Bone marrow (tissue), 2 donors: ENCODE measurements at regions not wholly inside any gene's neighbourhood (a gene's known extent, or its start where the extent isn't known, plus 50 kb on each side); places are given as distances from the start of the nearest gene placed in this dataset.
"Not testable (repeated sequence)": the region's sequence is repeated elsewhere in the genome, so short reads cannot be mapped to it uniquely, and the experiment has no call there.

Experiments
- DNase-seq, 2 donors: peaks; one replicate each; lab custom pipeline; 2025; lab: John Stamatoyannopoulos, UW

DNA sequence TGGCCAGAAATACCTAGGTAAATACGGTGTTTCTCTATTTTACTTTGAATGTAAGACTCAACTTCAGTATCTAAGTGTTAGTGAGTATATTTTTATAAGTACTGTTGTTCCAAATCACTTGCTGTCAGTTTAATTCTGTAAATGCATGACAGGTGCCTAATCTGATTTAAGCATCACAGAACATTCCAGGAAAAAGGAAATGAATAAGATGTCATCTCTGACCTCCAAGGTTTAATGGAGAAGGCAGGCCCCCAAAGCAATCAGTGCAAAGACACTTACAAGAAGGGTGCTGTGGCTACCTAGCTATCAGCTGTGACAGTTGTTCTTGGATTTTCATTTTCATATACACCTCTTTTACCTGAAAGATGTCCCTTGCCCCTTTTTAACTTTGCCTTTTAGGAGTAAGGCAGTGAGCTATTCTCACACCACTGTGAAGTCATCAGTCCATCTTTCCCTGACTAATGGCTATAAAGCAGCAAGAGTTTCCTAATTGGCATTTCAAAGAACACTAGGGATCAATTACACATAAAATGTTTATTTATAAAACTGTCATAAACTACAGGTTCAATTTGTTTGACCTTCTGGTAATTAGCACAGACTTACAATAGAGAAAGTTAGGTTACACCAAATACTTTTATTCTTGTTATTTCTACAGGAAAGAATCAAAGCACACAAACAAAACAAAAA is 427.6 kb downstream of the SPRY2 start:
- no peak for DNase-seq

DNA sequence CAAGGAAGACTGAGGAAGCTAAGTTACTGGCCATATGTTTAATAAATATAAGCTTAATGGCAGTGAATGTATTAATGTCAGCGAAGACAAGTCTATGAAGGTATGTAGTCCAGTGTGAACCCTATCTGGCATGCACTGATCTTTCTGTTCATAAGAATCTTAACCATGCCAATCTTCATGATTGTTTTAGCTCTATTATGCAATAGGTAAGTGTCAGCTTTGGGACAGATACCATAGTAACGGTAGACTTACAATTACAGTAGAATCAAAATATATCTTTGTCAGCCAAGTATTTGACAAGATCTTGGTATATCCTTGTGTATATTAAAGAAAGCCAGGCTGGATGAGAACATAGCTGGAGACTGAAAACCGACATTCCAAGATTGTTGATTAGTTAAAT is 428.5 kb downstream of the SPRY2 start:
- DNase-seq, result no peak

DNA sequence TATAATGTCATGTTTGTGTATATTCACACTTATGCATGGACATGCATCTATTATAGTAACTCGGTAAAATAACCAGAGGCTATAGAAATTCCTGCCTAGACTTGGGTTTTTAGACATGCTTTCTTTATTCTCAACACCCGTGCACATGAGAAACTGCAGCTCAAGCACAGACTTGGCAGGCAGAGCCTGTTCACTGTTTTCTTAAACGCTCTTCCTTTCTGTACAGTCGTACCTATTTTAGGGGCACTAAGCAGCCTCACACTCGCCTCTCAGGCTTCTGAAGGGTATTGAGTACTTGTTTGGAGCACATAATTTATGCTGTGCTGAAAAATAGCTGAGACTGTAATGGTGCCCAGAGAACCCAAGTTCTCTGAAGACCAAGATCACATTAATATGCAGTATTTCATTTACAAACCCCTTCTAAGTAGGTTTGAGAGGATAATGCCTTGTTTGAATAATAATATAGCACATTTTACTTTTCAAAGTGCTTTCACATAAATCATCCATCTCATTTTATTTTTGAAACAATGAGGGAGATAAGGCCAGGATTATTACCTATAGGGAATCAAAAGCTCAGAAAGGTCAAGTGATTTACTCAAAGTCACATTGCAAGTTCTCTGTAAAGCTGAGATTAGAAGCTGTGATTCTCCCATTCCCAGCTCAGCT is 429.9 kb downstream of the SPRY2 start:
- DNase-seq, result no peak

DNA sequence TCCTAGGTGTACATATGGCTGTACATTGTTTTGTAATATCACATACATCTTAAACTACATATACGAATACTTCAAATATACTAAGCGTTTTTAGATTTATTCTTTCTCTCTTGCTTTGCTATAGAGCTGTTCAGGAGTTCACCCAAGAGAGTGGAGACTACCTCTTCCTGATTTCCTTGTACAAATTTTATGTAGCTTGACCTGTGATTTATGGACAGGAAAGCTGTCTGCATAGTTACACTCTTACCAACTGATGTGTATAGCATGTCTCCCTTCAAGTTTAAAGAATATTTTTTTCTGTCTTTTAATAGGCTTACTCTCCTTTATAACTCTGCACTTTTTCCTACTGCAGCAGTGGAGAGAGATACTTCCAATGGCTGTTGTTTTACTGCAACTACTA is 428.7 kb downstream of the NDFIP2 start:
- no peak for DNase-seq

DNA sequence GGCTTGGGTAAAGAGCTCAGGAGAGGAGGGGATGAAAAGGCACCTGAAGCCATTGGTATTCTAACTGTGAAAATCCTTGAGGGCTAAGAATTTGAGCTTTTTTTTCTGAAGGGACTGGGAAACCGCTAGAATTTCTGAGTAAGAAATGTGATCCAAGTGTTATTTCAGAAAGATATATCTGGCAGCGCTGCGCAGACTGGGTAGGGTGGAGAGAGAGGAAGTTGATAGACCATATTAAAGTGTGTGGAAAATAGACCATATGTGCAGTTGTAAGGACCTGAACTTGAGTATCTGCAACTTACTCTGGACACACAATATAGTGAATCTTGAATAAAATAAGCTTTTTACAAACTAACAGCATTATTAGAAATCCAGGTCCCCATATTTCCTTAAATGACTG is 427.4 kb downstream of the NDFIP2 start:
- no peak for DNase-seq

DNA sequence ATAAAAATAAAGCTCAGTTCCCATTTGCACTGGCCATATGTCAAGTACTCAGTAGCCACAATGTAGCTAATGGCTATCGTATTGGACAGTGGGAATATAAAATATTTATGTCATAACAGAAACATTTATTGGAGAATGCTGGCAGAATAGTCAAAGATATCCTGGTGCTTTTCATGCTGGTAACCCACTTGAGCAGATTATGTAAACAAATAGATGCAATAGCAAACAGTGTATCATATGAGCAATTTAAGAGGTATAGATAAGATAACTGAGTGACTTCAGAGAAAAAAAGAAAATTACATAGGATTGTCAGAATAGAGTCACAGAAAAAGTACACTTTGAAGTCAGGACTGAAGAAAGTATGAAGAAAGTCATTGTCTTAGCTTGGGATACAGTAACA is 426.6 kb downstream of the NDFIP2 start:
- no peak for DNase-seq

DNA sequence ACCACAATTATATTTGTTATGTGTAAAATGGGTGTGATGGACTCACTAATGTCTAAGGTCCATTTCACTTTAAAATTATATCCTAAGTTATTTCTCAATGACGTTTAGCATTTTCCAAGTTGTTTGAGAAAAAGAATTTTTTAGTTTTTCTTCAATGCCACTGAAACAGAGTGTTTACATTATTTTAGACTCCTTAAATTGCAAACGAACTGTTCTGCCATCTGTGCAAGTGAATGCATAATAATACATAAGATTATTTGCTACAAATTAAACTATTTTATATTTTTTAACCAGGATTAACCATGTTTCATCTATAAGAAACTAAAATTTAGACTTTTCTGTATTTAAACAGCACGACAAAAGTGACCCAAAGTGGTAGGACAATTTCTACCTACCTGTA is 425.4 kb downstream of the NDFIP2 start:
- DNase-seq, result no peak

DNA sequence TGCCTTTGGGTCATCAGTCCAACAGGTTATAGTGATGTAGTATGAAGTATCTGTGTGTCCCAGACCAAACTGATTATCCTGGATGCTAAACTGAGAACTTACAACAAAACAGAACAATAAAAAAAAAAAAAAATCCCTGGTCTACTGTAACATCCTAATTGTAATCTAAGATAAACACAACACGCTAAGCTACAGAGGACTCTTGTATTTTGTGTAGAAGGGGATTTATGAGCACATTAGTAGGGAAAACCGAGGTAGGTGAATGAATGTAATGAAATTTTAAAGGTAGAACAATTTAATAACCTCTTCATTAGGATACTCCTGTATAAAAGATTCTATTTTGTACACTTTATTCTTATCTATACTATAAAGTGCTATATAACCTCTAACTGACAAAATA is 424.1 kb downstream of the NDFIP2 start:
- DNase-seq, result no peak

DNA sequence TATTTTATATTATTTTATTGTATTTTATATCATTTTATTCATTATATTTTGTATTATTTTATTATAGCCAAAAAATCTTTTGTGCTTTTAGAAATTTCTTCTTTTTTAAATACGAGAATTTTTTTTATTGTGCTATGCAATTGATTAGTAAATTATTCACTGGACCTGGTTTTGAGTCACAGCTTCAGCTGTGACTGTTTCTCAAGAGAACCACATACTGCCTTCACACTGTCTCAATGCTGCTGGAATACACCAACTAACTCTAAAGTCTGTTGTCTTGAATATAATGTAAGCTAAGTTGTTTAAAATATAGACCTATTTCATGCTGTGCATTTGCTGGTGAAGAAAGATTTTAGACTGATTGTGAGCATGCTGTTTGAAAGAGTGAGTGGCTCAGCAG is 423.6 kb downstream of the NDFIP2 start:
- DNase-seq, result no peak

DNA sequence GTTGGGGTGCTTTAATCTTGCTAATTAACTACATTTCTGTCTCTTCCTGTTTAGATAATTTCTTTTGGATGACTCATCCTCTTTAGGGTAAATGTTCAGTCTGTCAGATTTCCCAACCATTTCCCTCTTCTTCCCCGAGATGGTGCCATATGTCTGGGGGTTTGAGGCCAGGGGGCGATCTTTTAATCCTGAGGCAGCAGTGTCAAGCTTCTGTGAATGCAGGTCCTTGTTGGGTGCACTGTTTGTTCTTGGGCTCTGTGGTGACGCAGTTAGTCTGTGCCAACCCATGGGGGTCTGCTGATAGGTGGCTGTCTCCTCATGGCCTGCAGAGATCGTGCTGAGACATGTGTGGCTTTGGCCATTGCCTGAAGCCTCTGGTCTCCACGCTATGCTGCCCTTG is 420.4 kb downstream of the NDFIP2 start:
- DNase-seq, result no peak

DNA sequence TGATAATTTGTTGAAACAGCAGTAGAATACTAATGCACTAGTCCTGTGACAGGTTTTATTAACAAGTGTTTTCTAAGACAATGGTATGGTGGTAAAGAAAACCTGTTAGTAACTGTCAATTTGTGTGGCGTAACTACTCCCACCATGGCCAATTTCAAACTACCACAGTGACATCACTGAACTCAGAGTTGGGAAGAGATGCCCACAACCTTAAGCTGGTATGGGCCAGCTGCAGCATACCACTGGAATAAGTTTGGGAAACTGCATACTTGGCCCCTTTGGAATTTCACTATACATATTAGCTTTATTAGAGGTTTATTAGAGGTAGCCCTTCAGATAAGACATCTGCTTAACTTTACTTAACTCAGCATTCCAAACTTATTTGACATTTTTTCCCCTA is 419.4 kb downstream of the NDFIP2 start:
- no peak for DNase-seq

DNA sequence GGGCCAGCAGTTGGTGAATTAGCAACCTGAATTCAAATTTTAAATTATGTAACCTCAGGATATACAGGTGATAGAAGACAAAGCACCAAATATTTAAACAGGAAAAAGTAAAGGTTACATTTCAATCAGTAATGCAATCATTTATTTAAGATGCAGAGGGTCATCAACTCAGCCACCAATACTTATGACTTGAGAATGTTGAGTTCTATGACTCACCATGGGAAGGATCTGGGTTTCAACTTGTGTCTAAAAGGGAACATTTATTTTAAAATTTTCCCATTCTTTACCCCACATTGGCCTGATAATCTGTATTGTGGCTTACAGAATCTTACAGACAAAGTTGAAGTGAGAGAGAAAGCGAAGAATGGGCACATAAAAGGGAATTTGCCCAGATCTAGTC is 418.0 kb downstream of the NDFIP2 start:
- DNase-seq, result no peak

DNA sequence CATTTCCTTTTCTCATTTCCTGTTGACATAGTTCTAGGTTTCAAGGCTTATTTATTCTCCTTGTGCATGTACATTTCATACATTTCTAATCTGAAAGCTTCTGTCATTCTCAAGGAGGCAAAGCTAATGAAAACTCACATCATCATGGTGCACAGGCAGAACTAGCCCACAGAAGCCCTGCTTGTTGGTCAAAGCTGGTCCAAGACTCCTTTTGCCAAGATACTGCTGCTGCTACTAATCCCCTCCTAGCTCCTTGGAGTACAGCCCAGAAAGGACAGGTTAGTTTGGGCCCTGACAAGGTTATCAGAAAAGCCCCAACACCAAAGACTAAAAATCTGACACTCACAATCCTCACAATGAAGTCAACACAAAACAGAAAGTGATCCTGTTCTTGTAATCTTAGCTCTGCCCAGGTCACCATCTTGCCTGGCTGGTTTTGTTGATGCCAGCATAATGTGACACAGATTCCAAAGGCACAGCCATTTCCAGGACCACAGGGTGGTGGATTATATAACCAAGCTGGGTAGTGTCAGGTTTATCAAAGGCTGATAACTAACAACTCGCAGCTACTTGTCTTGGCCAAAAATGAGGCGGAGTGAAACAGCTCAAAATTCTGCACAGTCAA is 417.4 kb downstream of the NDFIP2 start:
- no peak for DNase-seq

DNA sequence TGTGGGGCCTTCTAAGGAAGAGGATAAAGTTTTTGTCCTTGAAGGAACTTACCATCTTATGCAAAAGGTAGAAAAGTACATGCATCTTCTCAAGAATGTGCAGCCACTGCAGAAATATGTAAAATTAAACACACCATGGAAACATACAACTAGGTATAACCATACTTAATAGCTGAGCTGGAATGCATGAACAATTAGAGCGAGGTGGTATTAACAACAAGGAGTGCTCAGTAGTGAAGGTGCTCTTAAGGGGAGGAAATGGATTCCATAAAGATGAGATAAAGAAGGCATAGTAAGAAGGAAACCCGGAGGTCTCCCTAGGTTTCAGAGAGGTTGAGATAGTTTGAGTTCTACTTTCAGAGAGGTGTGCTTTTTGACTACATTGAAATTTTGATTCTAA is 415.9 kb downstream of the NDFIP2 start:
- DNase-seq, result no peak

DNA sequence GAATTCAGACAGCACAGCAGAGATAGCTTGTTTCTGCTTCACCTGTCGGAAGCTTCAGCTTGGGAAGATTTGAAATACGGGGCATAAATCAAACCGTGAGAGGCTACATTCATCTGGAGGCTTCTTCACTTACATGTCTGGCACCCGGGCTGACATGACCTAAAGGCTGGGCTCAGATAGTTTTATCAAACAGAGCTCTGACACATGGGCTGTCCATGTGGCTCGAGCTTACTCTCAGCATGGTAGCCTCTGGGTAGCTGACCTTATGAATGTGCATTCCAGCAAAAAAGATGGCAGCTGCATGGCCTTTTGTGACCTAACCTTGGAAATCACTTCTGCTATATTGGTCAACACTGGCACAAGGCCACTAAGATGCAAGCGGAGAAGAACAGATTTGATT is 414.5 kb downstream of the NDFIP2 start:
- no peak for DNase-seq

DNA sequence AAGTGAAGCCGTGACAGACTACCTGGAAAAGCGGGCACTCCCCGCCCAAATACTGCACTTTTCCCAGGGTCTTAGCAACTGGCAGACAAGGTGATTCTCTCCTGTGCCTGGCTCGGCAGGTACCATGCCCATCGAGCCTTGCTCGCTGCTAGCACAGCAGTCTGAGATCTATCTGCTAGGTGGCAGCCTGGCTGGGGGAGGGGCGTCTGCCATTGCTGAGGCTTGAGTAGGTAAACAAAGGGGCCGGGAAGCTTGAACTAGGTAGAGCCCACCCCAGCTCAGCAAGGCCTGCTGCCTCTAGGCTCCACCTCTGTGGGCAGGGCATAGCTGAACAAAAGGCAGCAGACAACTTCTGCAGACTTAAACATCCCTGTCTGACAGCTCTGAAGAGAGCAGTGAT is 406.3 kb downstream of the NDFIP2 start:
- DNase-seq, result not testable (repeated sequence)

DNA sequence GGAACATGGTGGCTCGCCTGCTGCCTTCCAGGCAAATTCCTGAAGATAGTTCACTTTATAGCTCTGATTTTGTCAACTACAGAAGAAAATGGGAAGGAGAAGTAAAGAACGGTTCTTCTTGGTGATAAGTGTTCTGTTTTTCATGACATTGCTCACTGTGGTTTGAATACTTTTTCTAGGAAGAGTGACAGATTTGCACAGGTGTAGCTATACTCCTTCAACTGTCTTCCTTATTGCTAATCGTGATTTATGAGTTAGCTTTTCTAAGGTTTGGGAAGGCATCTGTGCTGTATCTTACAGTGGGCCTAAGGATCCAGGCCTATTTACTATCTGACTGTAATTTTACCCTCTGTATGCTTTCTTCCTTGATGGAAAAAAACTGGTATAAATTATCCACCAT is 405.6 kb downstream of the NDFIP2 start:
- no peak for DNase-seq

DNA sequence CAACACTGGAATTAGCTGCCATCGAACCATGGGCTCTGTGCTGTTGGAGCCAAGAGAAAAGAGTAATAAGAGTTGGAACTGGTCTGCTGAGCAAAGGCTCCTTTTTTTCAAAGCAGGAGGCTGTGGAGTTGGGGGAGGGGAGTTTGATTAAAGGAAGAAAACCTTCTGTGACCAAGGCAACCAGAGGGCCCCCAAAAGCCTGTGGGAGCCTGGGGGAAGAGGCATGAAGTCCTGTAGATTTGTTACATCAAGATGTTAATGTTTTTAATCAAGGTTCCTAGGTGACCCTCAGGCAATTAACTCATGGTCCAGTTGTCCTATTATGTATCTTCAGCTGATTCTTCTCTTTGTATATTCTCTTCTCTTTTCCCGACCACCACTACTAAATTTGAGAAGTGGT is 403.9 kb downstream of the NDFIP2 start:
- DNase-seq, result no peak

DNA sequence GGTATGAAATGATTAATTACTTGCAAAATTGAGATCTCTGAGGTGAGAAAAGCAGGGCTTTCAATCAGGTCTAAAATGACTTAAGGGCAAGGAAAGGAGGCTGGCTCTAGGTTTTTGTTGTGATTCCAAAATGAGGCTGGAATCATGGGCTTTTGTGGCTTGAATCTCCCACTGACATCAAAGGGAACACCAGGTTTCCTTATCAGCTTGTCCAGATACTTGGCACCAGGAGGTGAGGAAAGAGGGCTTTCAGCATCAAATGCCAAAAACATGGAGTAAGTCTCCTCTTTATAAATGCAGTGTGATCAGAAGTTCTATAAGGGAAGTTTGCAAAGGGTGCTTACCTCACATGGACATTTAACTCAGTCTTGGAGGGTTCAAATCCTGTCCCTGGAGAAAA is 402.3 kb downstream of the NDFIP2 start:
- no peak for DNase-seq

DNA sequence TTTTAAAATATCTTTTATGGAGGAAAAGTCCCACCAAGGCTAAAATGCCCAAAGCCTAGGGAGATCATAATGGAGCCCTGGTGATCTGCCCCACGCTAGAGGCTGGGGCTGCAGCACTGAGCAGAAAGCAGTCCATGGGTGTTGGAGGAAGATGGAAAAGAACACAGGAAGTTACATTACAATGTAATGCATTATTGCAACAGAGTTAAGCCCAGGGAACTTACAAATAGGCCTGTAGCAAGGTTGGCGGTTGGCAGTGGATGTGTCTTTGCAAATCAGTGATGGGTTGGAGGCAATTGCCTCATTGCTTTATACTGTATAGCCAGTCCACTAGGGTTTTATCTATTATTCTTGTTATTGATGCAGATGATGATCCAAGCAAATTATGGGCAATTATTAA is 399.9 kb downstream of the NDFIP2 start:
- DNase-seq, result no peak

DNA sequence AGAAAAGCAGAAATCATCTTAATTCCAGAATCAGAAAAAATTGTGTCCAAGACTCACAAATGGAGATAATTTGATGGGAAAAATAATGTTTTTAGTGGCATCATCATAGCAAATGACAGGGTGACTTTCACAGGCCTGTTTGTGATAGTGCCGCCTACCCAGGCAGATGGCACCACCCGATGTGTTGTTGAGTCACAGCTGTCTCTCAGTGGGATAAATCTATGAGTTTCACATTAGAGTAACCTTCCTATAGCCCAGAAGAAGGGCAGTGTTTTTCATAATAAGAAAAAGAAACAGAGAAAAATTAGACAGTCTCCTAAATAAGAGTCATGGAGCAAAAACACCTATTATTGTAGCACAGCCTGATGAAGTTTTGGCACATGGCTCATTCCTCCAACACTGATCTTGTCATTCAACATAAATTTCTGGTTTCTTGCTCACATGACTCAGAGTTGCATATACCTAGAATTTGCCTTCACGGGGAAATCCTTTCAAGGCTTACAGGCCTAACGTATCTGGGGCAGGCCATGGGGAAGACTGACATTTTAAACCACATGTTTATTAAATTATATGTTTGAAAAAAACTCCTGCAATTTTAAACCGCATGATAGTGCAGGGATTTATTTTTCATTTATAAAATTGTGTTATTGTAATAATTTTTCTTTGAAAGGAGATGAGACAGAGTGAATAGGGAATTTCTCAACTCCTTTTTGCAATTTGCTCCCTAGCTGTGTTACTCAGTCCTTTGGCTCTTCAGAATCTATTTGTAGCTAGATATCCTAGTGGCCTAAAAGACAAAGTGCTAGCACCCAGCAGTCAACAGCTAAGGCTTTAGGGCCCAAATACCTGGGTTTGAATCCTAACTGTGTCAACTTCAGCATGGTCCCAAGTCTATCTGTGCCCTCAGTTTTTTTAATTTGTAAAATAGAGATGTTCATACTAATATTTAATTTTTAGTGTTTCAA is 393.7 kb downstream of the NDFIP2 start:
- DNase-seq, result no peak

DNA sequence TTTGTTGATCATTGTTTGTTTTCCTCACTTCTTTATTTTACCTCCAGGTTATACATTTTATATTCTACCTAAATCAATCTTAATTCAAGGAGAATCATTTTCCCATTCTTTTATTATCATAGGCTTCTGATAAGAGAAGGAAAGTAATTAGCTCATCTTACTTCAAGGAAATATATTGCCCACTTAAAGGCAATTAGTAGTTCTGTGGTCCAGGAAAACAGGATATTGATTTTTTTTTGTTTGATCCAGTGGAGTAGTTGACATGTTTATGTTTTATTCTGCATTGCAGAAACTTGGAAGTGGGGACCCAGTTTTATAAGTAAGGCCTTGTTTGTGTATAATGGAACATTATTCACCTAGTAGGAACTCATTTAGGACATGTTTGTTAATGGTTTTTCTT is 390.6 kb downstream of the NDFIP2 start:
- DNase-seq, result no peak

DNA sequence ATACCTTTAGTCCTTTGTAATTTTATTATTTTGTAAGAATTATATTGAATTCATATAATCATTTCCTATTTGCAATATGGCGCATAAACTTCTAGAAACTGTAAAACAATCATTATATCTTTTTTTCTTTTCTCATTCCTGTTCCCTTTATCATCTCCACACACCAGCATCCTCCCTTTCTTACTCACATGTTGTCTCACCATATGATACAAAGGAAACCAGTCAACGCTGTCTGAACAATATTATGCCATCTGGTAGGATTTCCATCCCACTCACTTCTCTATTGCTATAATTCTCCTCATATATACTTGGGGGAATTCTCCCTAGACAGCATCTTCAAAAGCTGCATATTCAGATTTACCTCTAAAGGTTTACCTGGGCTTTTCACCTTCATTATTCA is 389.8 kb downstream of the NDFIP2 start:
- no peak for DNase-seq
